NB4 (cell line): ENCODE measurements at regions not wholly inside any gene's neighbourhood (a gene's known extent, or its start where the extent isn't known, plus 50 kb on each side); places are given as distances from the start of the nearest gene placed in this dataset.

ENCODE experiments used
- DNase-seq: peaks from one replicate; pipeline ENCODE4 v3.0.0; 2010; ENCODE audit warnings: low read depth
- H3K4me3 ChIP-seq: one replicate; pipeline ENCODE4 v1.5.1; 2011; ENCODE audit warnings: mild to moderate bottlenecking, low read depth, low read length, moderate library complexity
- CTCF ChIP-seq: IDR thresholded peaks from one replicate; pipeline ENCODE4 v1.5.1; 2012; ENCODE audit warnings: low read depth, low read length
- MAX ChIP-seq: IDR thresholded peaks from 2 replicates; pipeline ENCODE4 v1.6.1; 2011; ENCODE audit warnings: low read depth, low read length
- MYC ChIP-seq: IDR thresholded peaks from 2 replicates; pipeline ENCODE4 v1.6.1; 2011; ENCODE audit warnings: low read depth, low read length
- POLR2A ChIP-seq: IDR thresholded peaks from 2 replicates; pipeline ENCODE4 v1.6.1; 2011; ENCODE audit warnings: mild to moderate bottlenecking; ENCODE audit not compliant: insufficient read length; ENCODE audit errors: extremely low read depth

- no peak overlapping the region for H3K4me3 ChIP-seq
- no peak for DNase-seq
- TF ChIP-seq POLR2A: no peak
- no peak for TF ChIP-seq MYC
- no peak for TF ChIP-seq CTCF
- TF ChIP-seq MAX: no peak
These were observed 101.7 kb upstream of the GPR139 start for GRCh38 chr16:20175358-20175757.

- no peak overlapping the region for H3K4me3 ChIP-seq
- DNase-seq: no peak
- TF ChIP-seq MYC (no peak), POLR2A (no peak), MAX (no peak), CTCF (no peak)
These were observed 93.6 kb upstream of the GPR139 start for GRCh38 chr16:20167323-20167722.

GRCh38 chr16:20166531-20167235 is 93.0 kb upstream of the GPR139 start:
- TF ChIP-seq POLR2A (no peak), MYC (no peak), MAX (no peak), CTCF (no peak)
- DNase-seq: no peak
- H3K4me3 ChIP-seq: no peak overlapping the region

- TF ChIP-seq MYC (no peak), CTCF (no peak)
- no peak overlapping the region for H3K4me3 ChIP-seq
- no peak for DNase-seq
These were observed 79.8 kb upstream of the GPR139 start for GRCh38 chr16:20153444-20153843.

- no peak for DNase-seq
- no peak for TF ChIP-seq CTCF
- no peak for TF ChIP-seq POLR2A
- TF ChIP-seq MAX: no peak
- no peak for TF ChIP-seq MYC
- no peak overlapping the region for H3K4me3 ChIP-seq
These were observed 73.4 kb upstream of the GPR139 start for GRCh38 chr16:20147091-20147490.

- no peak for DNase-seq
- H3K4me3 ChIP-seq: no peak overlapping the region
- TF ChIP-seq MYC: no peak
- TF ChIP-seq POLR2A: no peak
- no peak for TF ChIP-seq MAX
- no peak for TF ChIP-seq CTCF
These were observed 68.3 kb upstream of the GPR139 start for GRCh38 chr16:20141956-20142355.
